ENCODE measurements at regions not wholly inside any gene's neighbourhood (a gene's known extent, or its start where the extent isn't known, plus 50 kb on each side); places are given as distances from the start of the nearest gene placed in this dataset.
A peak's percentile ranks its signal among the peaks of the same experiment; 100 is the strongest.
"Not testable (repeated sequence)": the region's sequence is repeated elsewhere in the genome, so short reads cannot be mapped to it uniquely, and the experiment has no call there.

DNA sequence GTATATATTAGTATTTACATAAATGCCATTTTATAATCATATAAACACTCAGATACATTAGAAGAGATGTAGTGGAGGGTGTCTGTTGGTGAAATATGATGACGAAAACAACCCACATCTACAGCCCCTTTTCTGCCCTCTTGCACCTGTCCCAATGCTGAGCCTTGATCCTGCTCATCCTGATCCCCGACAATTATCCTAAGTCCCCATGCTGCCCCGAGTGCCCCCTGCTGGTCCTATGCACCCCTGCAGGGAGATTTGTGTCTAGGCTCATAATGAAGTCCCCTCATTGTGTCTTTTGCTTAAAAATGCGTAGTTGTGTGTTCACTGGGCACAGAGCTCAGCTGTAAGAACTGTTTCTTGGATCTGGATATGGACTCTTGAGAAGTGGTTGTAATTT lies 554.5 kb downstream of the TMEM121 start:
- TF ChIP-seq, protein P1, sequence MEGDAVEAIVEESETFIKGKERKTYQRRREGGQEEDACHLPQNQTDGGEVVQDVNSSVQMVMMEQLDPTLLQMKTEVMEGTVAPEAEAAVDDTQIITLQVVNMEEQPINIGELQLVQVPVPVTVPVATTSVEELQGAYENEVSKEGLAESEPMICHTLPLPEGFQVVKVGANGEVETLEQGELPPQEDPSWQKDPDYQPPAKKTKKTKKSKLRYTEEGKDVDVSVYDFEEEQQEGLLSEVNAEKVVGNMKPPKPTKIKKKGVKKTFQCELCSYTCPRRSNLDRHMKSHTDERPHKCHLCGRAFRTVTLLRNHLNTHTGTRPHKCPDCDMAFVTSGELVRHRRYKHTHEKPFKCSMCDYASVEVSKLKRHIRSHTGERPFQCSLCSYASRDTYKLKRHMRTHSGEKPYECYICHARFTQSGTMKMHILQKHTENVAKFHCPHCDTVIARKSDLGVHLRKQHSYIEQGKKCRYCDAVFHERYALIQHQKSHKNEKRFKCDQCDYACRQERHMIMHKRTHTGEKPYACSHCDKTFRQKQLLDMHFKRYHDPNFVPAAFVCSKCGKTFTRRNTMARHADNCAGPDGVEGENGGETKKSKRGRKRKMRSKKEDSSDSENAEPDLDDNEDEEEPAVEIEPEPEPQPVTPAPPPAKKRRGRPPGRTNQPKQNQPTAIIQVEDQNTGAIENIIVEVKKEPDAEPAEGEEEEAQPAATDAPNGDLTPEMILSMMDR (IDR thresholded peaks at IDR 0.05; ENCODE audit: extremely low read depth, missing control alignments) = peak; percentile 16
- DNase-seq (ENCODE audit: low spot score) = no peak

DNA sequence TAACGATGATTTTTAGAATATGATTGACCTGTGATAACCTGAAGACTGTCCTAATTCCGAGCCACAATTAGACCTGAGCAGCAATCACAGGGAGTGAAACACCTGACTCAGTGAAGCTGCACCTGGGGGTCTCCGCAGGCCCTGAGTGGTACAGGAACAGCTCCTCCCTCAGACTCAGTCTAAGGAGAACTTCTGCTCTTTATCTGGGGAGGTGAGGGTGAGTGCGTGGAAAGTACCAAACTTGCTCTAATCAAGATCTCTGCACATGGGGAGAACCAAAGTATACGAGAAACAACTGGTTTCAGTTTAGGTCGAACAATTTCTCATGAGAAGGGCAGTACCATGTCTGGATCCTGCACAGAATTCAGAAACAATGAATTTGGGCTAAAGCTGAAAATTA lies 555.3 kb downstream of the TMEM121 start:
- DNase-seq (ENCODE audit: low spot score) = not testable (repeated sequence)

DNA sequence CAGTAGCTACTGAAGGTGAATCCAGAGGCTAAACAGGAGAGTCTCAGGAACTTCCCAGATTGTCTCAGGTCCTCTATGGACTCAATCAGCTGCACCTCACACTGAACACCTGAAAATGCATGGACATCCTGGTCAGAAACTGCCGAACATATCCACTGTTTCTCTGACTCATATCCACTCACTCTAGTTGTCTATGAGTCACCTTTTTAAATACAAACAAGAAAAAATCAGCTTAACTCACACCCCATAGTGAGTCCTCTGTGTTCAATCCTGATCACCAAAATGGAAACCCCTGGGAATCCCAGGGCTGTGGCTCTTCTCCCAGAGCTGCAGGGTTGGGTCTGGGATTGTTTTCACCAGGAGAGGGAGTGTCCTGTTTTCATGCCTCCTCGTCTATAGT lies 556.7 kb downstream of the TMEM121 start:
- DNase-seq (ENCODE audit: low spot score) = no peak
- TF ChIP-seq, protein P1 (IDR thresholded peaks at IDR 0.05; ENCODE audit: extremely low read depth, missing control alignments) = no peak

- TF ChIP-seq, protein P1 (IDR thresholded peaks at IDR 0.05; ENCODE audit: extremely low read depth, missing control alignments) = no peak
- no peak for DNase-seq (ENCODE audit: low spot score)
These were observed 561.5 kb downstream of the TMEM121 start for GRCh38 chr14:106087837-106088236.

DNA sequence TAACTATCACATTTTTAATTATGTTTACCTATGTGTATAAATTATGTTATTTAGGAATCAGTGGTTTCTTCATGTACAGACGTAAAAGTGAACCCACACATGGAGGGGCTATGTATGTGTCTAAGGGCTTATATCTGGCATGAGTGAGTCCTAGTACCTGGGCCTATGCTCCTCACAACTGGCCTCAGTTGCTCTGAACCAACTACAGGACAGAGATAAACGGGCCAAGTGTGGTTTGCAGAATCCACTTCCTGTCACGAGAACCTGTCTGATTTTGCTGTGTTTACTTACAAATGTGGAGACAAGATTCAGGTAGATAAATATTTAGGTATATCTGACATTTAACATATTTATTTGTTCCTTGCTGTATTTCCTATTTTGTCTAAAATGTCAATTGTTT lies 562.5 kb downstream of the TMEM121 start:
- not testable (repeated sequence) for DNase-seq (ENCODE audit: low spot score)

GRCh38 chr14:106094654-106095189 lies 568.3 kb downstream of the TMEM121 start:
- peak; percentile 8 for DNase-seq (ENCODE audit: low spot score)
- TF ChIP-seq, protein P1 (IDR thresholded peaks at IDR 0.05; ENCODE audit: extremely low read depth, missing control alignments) = peak; percentile 71

DNA sequence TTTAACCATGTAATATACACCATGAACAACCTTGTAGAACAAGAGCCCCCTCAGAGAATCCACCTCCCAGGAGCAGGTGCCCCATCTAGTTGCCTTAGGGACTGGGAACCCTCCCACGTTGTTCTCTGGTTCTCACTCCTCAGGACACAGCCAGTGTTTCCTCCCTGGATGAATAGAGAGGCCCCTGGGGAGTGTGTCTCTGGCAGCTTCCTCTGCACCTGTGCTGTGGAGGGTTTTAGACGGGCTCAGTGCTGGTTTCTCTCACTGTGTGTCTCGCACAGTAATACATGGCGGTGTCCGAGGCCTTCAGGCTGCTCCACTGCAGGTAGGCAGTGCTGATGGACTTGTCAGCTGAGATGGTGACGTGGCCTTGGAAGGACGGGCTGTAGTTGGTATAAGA lies 581.3 kb downstream of the TMEM121 start:
- DNase-seq (ENCODE audit: low spot score) = no peak
- TF ChIP-seq, protein P1 (IDR thresholded peaks at IDR 0.05; ENCODE audit: extremely low read depth, missing control alignments) = no peak

- TF ChIP-seq, protein P1 (IDR thresholded peaks at IDR 0.05; ENCODE audit: extremely low read depth, missing control alignments) = no peak
- DNase-seq (ENCODE audit: low spot score) = no peak
These were observed 583.0 kb downstream of the TMEM121 start for GRCh38 chr14:106109337-106109736.

Data from GM20000 (cell line).